GM19043 (cell line): ENCODE measurements at regions not wholly inside any gene's neighbourhood (a gene's known extent, or its start where the extent isn't known, plus 50 kb on each side); places are given as distances from the start of the nearest gene placed in this dataset.

Experiments
- ATAC-seq: cut with Tn5 transposase; IDR thresholded peaks from one replicate; pipeline ENCODE4 v1.9.1; 2021; ENCODE audit warnings: low read depth; ENCODE audit not compliant: unreplicated experiment

DNA sequence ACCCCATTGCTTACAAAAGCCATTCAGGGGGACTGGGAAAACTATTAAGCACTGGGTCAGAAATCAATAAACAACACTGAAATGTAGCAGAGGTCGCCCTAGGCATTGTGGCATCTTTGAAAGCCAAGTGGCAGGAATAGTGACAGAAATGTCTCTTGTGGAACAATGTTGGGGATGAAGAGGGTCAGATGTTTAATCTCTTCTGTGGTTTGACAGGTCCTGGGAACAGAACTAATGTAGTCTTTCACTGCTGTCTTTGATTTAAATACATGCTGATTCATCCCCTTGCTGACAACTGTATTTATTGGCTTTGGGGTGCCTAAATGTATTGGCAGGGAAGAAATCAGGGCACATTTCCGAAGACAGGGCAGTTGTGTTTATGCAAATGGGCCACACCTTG is 194.8 kb downstream of the ATG4C start:
- no peak for ATAC-seq

GRCh38 chr1:62981434-62981833 is 197.5 kb downstream of the ATG4C start:
- no peak for ATAC-seq

DNA sequence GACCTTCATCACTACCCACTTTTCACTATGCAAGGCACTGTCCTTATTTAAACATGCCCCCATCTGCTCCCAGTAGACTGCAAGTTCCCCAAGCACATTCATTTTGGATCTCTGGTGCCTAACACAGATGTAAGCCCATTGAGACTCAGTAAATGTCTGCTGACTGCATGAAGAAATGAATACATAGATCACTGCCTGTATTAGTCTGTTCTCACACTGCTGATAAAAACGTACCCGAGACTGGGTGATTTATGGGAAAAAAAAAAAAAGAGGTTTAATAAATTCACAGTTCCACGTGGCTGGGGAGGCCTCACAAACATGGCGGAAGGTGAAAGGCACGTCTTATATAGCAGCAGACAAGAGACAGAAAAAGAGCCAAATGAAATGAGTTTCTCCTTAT is 204.9 kb downstream of the ATG4C start:
- ATAC-seq = no peak

DNA sequence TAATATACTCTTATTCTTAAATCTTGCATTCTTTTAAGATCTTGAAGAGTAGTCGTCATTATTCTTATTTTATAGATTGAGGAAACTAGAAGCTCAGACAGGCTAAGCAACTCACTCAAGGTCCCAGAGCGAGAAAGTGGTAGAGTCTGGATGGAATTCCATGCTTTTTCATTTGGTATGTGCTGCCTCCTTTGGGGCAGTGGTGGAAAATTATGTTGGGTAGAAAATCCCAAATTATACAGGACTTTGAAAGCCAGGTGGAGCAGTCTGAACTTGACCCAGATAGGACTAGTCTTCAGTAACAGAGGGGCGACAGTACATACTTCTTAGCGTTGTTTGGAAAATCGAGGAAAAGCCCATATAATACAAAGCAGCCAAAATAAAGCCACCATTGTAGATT is 205.6 kb downstream of the ATG4C start:
- ATAC-seq = no peak

- ATAC-seq = no peak
These were observed 207.2 kb downstream of the ATG4C start for GRCh38 chr1:62991152-62991551.

GRCh38 chr1:62993844-62994243 is 209.9 kb downstream of the ATG4C start:
- ATAC-seq = no peak

- ATAC-seq = no peak
These were observed 211.2 kb downstream of the ATG4C start for GRCh38 chr1:62995173-62995572.

DNA sequence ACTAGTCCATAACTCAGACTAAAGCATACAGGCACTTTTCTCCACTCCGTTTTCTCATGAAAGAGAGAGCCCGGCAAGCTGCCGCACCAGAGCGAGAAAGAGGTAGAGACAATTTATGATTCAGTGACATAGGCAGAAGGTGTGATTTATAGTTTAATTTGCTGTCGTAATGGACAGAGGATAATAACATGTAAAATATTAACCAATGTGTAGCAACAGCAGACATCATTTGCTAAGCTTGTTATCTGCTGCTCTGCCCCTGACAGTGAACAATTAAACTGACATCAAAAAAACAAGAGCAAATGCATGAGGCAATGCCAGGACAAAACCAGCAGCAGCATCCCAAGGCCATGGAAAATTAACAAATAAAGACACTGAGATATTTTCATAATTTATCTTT is 214.0 kb downstream of the ATG4C start:
- ATAC-seq = no peak

DNA sequence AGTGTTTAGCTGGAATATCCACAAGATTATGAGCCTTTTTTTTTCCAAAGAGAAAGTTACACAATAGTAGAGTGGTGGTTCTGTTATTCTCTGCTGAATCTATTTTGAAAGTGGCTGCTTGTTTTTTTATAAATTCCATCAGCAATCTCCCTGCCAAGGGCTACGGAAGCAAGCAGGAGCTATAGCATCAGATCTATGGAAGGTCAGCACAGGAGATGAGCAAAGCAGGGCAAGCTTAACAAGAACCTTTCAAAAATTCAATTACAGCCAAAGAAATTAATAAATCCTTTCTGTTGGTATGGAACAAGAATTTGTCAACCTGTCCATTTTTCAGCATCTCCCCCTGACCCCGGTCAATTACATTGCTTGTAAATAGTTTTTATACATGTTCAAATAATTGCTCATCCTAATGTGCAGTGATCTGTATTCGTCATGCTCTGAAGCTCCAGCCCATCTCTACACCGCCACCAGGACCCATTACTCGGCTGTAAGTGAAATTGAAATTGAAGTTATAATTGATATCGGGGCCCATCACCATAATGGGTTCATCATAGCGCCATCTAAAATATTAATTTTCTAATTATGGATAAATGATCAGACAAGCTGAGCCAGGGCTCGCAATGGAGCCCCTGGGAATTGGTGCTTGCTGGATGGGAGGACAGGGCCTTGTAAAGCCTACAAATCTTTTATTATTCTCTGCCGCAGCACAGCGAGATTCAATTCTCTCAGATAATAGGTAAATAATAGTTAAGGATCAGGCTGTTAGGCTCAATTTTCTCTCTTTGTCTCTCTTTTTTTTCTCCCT is 215.1 kb downstream of the ATG4C start:
- no peak for ATAC-seq

DNA sequence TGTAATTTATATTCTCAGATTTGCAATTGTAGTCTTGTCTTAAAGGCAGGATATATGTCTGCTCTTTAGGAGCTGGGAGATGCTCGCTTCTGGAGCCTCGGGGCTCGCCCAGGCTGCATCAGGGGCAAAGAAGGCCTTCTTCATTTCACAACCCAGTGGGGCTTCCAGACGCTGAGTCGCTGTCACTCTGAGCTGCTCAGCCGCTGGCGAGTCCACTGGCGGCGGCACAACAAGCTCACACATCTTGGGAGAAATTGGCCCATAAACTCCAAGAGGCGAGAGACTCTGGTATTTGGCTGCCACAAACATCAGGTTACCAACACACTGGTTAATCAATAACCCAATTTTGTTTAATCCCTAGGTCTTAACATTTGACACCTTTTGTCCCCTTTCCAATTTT is 216.6 kb downstream of the ATG4C start:
- ATAC-seq = no peak

DNA sequence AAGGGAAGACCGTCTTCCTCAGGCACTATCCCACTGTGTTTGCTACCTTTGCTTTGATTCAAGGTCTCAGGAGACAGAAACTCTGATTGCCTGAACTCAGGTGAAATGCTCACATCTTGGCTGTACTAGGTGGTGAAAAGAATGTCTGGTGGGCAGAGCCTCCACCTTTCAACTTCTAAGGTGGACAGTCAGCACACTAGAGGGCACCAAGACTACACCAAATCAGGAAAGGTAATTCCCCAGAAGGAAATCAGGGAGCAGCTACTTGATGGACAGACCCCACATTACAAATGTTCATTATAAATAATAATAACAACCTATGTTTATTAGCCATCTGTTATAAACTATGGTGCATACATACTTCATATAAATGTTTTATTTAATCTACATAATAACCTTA is 220.9 kb downstream of the ATG4C start:
- no peak for ATAC-seq

GRCh38 chr1:63005812-63006211 is 221.9 kb downstream of the ATG4C start:
- no peak for ATAC-seq

DNA sequence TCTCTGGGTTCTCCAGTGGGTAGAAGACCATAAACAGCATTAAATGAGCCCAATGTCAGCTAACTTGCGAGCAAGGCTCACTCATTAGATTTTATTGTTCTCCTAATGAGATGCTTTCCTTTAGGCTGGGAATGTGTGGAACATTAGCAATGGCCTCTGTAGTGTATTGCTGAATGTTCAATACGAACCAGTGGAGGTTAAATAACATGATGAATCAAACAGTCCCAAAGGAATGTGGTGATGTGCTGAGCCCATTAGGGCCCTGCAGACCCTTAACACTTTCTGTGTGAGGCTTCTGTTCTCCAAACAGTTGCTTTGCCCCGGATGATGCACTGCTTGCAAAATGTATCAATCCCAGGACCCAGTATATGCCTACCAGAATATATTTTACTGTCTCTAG is 225.5 kb downstream of the ATG4C start:
- ATAC-seq = no peak

DNA sequence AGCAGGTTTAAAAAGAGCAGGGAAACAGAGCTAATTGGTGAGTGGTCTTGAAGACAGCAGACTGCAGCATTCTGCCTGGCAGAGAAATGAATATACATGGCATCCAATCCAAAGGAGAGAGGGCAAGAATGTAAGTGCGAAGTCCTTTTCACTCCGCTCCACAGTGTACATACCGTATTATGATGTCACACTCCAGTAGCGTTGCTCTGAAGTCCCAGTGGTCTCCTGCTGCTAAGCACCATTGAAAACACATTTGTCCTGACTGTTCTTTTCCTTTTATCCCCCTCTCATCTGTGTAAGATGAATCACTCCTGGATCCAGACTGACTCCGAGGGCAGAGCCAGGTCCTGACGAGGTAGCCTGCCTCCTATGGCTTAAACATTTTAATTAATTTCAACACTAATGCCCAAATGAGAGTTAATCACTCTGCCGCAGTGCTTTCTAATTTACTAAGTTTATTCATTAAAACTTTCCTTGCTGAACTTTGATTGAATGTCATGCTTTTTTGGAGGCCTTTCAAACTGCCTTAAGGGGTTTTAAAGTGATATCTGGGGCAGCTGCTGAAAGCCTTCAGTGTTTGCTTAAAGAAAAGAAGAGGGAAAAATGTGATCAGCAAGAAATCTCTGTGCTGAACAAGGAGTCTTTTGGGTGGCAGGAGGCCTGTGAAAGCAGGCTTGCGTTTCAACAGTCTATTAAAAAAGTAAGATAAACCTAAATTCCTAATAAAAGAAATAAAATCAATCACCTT is 227.2 kb downstream of the ATG4C start:
- ATAC-seq = no peak

GRCh38 chr1:63012339-63012738 is 228.4 kb downstream of the ATG4C start:
- no peak for ATAC-seq

GRCh38 chr1:63014267-63014666 is 230.3 kb downstream of the ATG4C start:
- ATAC-seq = no peak

DNA sequence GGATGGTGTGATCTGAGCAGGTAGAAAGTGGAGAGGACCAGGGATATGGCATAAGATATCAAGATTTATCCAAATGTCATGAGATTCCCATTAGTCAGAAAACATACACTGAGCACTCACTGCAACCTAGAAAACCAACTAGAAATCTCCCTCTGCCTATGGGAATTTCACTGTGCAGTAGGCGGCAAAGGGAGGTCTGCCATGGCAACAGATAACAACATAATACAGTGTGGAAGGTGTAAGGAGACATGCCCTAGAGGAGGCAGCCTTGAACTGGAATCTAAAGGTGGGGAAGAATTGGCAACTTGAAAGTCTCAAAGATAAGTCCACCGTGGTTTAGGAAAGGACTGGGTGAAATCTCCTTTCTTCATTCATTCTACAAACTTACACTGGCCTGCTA is 238.4 kb downstream of the ATG4C start:
- ATAC-seq = no peak

DNA sequence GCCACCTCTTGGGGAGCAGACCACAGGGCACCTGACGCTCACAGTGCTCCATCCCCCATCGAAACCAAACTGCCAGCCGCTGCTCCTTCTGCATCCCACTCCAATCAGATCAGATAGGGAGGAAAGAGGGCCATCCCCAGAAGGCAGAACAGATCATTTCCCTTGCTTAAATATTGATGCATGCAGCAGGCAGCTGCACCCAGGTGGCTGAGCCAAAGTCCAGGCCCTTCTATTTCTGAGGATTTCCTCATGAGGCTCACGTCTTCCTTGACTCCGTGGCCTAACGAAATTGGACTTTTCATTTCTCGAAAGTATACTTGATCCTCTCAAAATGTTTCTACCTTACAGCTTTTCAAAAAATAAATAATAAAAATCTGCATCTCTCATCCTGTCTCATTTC is 239.2 kb downstream of the ATG4C start:
- ATAC-seq = no peak

DNA sequence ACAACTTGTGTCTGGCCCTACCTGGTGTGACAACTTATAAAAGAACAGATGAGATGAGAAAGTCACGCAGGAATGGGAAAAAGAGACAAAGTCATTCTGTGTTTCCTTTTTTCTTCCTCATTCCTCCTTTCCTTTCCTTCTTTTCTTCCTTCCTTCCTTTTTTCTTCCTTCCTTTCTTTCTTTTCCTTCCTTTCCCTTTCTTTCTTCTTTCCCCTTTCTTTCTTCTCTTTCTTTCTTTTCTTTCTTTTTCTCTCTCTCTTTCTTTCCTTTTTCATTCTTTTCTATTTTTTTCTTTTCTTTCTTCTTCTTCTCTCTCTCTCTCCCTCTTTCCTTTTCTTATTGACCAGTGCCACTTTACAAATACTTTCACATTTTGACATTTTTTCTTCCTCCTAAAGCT is 239.7 kb downstream of the ATG4C start:
- ATAC-seq = no peak

- no peak for ATAC-seq
These were observed 240.2 kb downstream of the ATG4C start for GRCh38 chr1:63024132-63024531.

DNA sequence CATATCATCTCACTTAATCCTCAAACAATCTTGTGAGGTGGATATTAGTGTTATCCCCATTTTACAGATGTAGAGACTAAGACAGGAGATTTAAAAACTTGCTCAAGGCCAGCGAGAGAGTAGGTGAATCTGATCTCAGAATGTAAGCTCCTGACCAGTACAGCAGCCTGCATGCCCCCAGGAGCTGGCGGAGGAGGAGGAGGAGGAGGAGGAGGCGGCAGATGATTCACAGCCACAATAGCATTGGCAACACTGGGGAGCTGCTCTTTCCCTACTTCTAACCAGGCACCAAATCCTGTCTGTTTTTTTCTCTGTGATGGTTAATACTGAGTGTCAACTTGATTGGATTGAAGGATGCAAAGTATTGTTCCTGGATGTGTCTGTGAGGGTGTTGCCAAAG is 243.2 kb downstream of the ATG4C start:
- ATAC-seq = no peak

- ATAC-seq = no peak
These were observed 248.2 kb downstream of the ATG4C start for GRCh38 chr1:63032171-63032570.
